Suppressor macrophage treated with lipopolysaccharide for 4 hours (primary cell): ENCODE measurements at regions not wholly inside any gene's neighbourhood (a gene's known extent, or its start where the extent isn't known, plus 50 kb on each side); places are given as distances from the start of the nearest gene placed in this dataset.

Experiments
- DNase-seq: peaks from one replicate; pipeline ENCODE4 v3.0.0-alpha.2; 2020

- no peak for DNase-seq
Observed at GRCh38 chr13:109593230-109593629, 193.2 kb downstream of the IRS2 start.

- DNase-seq: no peak
Observed at GRCh38 chr13:109592770-109593169, 193.6 kb downstream of the IRS2 start.

DNA sequence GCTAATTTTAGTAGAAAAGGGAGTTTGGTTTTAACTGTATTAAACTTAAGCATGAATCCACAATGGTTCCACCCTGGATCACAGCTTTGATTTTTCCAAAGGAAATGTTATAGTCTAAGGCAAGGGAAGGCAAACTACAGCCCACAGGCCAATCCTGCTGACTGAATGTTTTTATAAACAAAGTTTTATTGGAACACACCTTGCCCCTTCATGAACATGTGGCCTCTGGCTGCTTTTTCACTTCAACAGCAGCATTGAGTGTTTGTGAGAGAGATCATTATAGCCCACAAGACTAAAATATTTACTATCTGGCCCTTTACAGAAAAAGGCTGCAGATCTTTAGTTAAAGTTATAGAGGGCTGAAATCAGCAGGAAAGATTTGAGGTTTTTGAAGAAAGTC, 198.7 kb downstream of the IRS2 start:
- DNase-seq: no peak

DNA sequence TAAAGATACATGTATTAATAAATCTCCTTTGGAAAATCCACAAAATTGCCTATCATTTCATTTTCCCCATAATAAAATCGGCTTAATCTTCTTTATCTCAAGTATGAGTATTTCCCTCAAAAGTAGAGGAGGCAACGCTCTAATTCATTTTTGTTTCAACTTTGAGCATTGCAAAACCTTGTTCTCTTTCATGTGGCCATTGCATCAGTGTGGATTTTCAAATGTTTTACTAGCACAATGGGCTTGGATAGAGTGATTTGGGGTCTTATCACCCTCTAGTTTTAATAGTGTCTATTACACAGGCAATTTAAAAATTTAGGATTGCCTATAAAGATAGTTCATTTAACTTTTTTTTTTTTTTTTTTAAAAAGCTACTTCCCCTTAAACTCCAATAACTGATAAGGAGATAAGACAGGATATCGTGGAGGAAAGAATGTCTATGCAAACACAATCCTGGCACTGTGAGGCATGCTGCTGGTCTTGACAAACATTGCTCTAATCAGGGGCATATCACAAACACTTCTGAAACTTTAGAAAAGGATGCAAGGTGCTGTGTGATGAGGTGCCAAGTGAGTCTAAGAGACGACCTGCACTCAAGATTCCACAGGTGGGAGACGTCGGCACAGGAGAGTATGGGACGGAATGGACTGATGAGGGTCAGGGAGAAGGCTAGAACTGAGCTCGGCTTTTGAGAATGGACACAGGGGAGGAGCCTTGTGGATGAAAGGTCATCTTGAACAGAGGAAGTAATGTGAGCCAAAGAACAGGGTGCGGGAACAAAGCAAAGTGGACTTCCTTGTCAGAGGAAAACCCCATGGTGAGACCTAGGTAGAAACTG, 199.7 kb downstream of the IRS2 start:
- no peak for DNase-seq

GRCh38 chr13:109584844-109585361, 201.5 kb downstream of the IRS2 start:
- no peak for DNase-seq

DNA sequence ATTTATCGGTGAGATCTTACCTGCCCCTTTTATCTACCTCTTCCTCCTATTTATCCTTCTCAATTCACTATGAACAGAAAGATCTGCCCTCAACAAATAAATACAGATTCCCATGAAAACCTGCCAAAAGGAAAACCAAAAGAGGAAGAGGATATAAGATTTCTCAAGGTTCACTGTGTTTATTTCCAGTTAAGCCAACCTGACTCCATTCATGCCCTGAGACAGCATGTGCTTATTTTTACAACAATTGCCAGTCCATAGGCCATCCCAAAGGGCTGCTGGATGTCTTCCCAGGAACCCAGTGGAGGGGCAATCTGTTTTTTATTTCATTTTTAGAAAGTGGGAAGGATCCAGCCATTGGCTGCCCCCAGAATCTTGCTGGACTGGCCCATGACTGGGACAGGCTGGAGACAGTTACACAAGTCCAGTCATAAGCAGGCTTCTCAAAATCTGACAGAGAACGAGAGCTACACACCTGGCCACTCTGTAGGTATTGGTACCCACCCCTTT, 209.1 kb downstream of the IRS2 start:
- DNase-seq: no peak

- DNase-seq: no peak
Observed at GRCh38 chr13:109576331-109576813, 210.0 kb downstream of the IRS2 start.

GRCh38 chr13:109575821-109576220, 210.6 kb downstream of the IRS2 start:
- no peak for DNase-seq

- no peak for DNase-seq
Observed at GRCh38 chr13:109572389-109572788, 214.0 kb downstream of the IRS2 start.

GRCh38 chr13:109569958-109570711, 216.2 kb downstream of the IRS2 start:
- peak; percentile 11 for DNase-seq

DNA sequence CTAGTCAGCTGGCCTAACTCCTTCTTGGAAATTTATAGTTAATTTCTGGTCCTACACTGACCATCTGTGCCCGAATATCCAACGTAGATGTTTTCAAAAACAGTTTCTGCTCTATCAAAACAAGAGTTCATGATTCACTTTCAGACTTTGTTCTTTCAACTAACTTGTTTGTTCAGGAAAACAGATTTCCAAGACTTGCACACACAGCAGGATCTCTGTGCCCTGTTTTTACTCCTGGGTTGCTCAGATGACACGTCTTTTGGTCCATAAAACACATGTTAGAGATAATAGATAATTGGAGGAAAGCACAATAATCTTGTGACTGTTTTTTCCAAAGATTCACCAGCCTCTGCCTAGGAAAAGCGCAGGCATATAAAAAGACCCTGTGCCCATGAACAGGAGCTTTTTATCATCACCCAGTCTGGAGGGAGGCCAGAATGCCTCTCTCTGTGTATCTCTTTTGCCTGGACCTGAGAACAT, 218.0 kb downstream of the IRS2 start:
- DNase-seq: no peak

DNA sequence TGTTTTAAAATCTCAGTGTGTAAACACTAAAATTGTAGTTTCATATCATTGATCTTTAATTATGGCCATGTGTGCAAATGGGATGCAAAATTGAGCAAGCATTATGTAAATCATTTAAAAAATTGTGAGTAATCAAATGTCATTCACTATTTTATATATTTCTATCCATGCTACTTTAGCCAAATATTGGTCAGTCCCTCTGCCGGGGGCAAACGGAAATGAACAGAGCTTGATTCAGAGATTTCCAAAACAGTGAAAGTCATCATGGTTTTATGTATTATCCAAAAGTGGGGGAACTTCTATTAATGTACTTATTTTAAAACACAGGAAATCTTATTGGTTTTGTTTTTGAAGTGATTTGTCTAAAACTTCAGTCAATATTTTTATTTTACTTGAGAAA, 219.1 kb downstream of the IRS2 start:
- DNase-seq: no peak

DNA sequence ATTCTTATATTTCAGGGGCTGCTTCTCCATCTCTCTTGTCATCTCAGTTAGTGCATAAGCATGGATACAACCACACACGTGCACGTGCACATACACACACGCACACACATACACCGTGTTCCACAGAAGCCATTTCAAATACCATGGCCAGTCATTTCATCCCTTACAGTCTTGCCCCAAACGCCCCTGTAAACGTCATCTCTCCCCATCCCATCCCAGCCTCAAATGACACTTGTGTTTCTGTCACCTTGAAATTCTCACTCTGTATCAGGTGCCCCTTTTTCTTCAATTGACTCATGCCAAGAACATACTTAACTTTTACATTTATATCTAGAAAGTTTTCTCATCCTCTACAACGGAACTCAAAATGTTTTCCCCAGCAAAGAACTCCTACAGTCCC, 220.5 kb downstream of the IRS2 start:
- DNase-seq: no peak

DNA sequence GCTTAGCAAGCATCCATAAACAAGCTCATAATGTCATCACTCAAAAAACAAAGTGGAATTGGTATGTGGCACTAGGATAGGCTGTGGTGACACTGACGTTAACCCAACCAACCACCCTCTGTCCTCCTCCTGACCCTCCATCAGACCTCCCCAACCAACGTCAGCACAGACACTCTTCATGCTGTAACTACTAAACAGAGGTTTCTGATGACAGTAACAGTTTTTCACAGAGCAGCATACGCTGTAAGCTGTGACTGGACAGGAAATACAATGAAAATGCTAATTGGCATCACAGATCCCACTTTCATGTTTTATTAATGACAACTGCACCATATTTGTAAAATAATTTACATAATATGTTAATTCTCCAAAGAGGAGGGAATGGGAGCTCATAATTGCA, 238.0 kb downstream of the IRS2 start:
- no peak for DNase-seq

DNA sequence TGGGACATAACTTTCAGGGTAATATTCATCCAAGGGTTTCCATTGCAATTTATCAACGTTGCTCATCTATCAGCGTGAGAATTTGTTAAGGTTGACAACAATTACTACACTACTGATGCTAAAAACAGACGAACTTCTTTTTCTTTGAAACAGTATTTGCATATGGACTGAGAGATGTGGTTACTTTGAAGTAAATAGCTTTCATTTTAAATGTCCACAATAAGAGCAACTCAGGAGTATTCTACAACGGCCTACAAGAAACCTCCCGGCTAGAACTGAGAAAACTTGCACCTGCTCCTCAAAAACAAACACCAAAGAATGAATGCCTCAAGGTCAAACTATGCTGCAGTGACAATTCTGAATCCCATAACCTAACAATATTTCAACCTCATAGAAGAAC, 238.4 kb downstream of the IRS2 start:
- DNase-seq: no peak

GRCh38 chr13:109545931-109546330, 240.5 kb downstream of the IRS2 start:
- DNase-seq: no peak

DNA sequence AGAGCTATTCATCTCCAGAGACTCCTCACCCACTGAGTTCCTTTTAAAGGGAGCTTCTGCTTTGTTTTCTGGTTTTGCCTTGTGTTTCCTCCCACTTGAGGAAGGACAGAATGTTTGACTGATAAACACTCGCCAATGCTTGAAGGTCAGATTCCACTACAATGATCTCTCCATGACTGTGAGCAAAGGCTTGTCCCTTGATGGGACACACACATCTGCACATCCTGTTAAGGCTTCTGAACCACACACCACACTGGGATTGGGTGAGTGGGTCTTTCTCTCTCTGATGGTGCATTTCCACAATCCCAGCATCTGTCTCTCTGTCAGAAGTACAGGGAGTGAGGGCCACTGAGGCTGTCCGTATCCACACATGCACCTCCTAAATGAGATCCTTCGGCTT, 245.3 kb downstream of the IRS2 start:
- no peak for DNase-seq

DNA sequence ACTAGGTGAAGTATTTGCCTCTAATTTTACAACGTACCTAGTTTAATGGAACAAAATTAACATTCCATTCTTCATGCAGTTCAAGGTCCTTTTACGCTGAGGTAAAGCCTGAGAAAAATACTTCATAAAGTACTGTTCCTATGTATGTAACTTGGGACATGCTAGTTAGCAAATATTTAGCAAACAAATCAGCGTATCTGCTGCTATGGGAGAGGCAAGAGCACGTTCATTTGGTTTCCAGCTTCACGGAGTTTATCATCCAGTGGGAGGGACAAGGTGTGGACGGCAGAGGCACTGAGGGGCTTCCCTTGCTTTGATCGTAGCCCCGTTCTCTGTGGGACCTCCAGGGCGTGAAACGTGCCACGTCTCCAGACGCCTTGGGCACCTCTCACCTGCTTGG, 248.8 kb downstream of the IRS2 start:
- no peak for DNase-seq

DNA sequence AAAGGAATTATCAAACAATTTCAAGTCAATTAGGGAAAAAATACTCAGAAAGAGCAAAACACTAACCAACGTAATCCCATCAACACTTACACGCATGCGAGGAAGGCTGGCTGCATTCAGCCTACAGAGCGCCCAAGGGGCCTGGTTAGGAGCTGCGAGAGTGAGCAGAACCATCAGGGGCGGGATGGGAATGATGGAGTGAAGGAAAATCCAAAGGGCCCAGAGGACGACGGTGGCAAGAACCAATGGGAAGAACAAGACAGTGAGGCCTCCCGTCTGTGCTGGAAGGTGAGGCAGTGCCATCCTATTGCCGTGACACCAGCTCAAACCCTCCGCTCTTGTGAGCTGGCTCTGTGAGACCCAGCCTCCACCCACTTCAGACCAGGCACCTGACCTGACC, 253.0 kb downstream of the IRS2 start:
- DNase-seq: no peak

- DNase-seq: no peak
Observed at GRCh38 chr13:109529964-109530363, 256.4 kb downstream of the IRS2 start.

DNA sequence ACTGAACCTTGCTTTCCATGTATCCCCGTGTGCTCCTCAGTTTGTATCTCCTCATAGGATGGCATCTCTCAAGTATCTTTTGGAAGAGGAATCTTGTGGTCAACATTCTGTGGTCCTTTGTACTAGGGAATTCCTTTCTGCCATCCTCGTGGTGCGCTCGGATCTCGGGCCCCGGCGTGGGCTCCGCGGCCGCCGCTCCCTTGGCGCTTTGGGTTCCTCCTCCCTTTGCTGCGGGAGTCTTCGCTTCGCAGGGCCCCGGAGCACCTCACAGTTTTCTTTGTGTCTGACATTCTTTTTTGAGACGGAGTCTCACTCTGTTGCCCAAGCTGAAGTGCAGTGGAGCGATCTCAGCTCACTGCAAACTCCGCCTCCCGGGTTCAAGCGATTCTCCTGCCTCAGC, 264.7 kb downstream of the IRS2 start:
- no peak for DNase-seq

DNA sequence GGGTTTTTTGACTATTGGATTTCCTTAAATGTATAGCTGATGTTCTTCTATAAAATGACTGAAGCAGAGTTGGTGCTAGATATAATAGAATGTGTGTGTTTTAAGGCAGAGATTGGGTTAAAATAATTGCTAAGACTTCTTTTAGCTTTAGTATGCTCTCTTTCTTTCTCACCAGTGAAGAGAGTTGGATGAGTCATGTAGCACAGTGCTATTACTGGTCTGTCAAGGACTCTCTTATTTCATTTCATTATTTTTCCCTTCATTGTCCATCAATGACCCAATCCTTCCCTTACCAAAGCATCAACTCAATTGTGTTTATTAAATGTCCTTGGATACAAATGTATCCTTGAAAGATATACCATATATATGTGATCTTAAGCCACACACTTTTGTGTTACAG, 268.9 kb downstream of the IRS2 start:
- DNase-seq: no peak

- no peak for DNase-seq
Observed at GRCh38 chr13:109516186-109516585, 270.2 kb downstream of the IRS2 start.

- DNase-seq: no peak
Observed at GRCh38 chr13:109510013-109510412, 276.4 kb downstream of the IRS2 start.
